Spleen (tissue), 7 donors: ENCODE measurements at regions not wholly inside any gene's neighbourhood (a gene's known extent, or its start where the extent isn't known, plus 50 kb on each side); places are given as distances from the start of the nearest gene placed in this dataset.

ENCODE experiments used
- POLR2A ChIP-seq, 3 donors: fragments of 450-650 bp; IDR thresholded peaks; one replicate each; pipeline ENCODE4 v1.5.1; 2017; ENCODE audit warnings: antibody characterized with exemption in 3 of 3, mild to moderate bottlenecking in 1 of 3
- POLR2AphosphoS5 ChIP-seq, 3 donors: sonication (generic); formaldehyde crosslinking; IDR thresholded peaks; one replicate each; pipeline ENCODE4 v1.5.1; 2017; ENCODE audit warnings: antibody characterized with exemption in 3 of 3
- TF ChIP-seq, protein P1 (sequence below), 11 experiments: fragments of 200-600 bp in 7 of 11; fragments of 450-650 bp in 4 of 11; sonication (generic) in 4 of 11; IDR thresholded peaks in 8 of 11; conservative IDR thresholded peaks in 3 of 11; 1 replicate in 7 of 11; 2 replicates in 4 of 11; pipeline versions ENCODE4 v1.4.0 to v1.8.0; 2016 to 2021; ENCODE audit warnings: antibody characterized with exemption in 11 of 11, inconsistent platforms in 4 of 11, mild to moderate bottlenecking in 1 of 11
- donor health status: DM: no; HTN: no; CAD: no; lungs with moderate emphysema.
- donor health status: DM: no; HTN: no; CAD: no.
- donor health status: DM: no; HTN: no; CAD: no.

DNA sequence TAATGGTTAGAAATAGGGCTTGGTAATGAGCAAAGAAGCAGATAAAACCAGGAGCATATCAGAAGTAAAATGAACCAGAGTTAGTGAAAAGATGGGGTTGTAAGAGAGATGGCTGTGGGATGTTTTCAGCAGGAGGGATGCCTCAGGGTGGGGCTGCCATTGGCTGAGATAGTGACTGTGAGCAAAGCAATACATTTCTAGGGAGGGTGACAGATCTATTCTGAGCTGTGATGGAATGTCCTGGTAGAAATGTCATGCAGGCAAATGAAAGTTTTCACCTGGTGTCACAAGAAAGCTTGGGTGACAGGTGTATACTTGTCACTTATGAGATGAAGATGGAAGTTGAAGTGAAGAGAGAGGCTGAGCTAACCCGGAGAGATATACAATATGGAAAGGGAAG lies 435.9 kb downstream of the TNS3 start:
- TF ChIP-seq, protein P1, sequence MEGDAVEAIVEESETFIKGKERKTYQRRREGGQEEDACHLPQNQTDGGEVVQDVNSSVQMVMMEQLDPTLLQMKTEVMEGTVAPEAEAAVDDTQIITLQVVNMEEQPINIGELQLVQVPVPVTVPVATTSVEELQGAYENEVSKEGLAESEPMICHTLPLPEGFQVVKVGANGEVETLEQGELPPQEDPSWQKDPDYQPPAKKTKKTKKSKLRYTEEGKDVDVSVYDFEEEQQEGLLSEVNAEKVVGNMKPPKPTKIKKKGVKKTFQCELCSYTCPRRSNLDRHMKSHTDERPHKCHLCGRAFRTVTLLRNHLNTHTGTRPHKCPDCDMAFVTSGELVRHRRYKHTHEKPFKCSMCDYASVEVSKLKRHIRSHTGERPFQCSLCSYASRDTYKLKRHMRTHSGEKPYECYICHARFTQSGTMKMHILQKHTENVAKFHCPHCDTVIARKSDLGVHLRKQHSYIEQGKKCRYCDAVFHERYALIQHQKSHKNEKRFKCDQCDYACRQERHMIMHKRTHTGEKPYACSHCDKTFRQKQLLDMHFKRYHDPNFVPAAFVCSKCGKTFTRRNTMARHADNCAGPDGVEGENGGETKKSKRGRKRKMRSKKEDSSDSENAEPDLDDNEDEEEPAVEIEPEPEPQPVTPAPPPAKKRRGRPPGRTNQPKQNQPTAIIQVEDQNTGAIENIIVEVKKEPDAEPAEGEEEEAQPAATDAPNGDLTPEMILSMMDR (IDR thresholded peaks at IDR 0.05 in 8 of 11, conservative IDR thresholded peaks at IDR 0.05 in 3 of 11) = no peak
- TF ChIP-seq POLR2A (IDR thresholded peaks at IDR 0.05) (no peak), POLR2AphosphoS5 (IDR thresholded peaks at IDR 0.05) (no peak)
